ENCODE measurements at regions not wholly inside any gene's neighbourhood (a gene's known extent, or its start where the extent isn't known, plus 50 kb on each side); places are given as distances from the start of the nearest gene placed in this dataset.

DNA sequence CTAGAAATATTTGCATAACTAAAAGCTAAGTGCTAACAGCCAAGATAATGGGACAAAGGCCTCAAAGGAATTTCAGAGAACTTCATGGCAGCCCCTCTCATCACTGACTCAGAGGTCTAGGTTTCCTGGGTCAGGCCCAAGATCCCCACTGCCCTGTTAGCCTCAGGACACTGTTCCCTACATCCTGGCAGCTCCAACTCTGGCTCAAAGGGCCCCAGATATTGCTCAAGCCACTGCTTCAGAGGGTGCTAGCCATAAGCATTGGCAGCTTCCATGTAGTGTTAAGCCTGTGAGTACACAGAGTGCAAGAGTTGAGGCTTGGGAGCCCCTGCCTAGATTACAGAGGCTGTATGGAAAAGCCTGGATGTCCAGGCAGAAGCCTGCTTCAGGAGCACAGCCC, 998.1 kb downstream of the TLE1 start:
- no peak overlapping the region for H3T11ph ChIP-seq (ENCODE audit: low read length)
- H3K18ac ChIP-seq (ENCODE audit: insufficient read length, low read depth, low read length): no peak overlapping the region
- no peak overlapping the region for H2BK12ac ChIP-seq (ENCODE audit: insufficient read length, low read depth, low read length)
- H4K8ac ChIP-seq (replicated peaks; ENCODE audit: insufficient read length, low read depth, low read length): no peak overlapping the region
- H3K23ac ChIP-seq (ENCODE audit: insufficient read length, low read depth, low read length): no peak overlapping the region
- H3K14ac ChIP-seq (ENCODE audit: insufficient read depth, low read length): no peak overlapping the region
- H3K4me1 ChIP-seq (ENCODE audit: insufficient read depth, low read length): peaks cover 2% of the 10 kb centered on the region; the same call in 1 of the 2 replicates
- no peak overlapping the region for H2BK20ac ChIP-seq (ENCODE audit: low read depth, low read length, poor library complexity, severe bottlenecking)
- no peaks in the 10 kb centered on the region for H4K20me1 ChIP-seq (ENCODE audit: control insufficient read depth, insufficient read depth, insufficient read length)
- TF ChIP-seq, protein P1, sequence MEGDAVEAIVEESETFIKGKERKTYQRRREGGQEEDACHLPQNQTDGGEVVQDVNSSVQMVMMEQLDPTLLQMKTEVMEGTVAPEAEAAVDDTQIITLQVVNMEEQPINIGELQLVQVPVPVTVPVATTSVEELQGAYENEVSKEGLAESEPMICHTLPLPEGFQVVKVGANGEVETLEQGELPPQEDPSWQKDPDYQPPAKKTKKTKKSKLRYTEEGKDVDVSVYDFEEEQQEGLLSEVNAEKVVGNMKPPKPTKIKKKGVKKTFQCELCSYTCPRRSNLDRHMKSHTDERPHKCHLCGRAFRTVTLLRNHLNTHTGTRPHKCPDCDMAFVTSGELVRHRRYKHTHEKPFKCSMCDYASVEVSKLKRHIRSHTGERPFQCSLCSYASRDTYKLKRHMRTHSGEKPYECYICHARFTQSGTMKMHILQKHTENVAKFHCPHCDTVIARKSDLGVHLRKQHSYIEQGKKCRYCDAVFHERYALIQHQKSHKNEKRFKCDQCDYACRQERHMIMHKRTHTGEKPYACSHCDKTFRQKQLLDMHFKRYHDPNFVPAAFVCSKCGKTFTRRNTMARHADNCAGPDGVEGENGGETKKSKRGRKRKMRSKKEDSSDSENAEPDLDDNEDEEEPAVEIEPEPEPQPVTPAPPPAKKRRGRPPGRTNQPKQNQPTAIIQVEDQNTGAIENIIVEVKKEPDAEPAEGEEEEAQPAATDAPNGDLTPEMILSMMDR (conservative IDR thresholded peaks at IDR 0.05): no peak
- H3K9me3 Mint-ChIP-seq: peaks cover 0 to 2% of the 10 kb centered on the region in 2 experiments; a peak in 2 of 5 replicates
- H3K9me3 ChIP-seq (ENCODE audit: control insufficient read depth, low read depth, low read length): no peaks in the 10 kb centered on the region
- no peak overlapping the region for H3K9ac ChIP-seq (ENCODE audit: extremely low read depth, insufficient read length, low read length)
- H3K4me1 Mint-ChIP-seq: peaks cover 0 to 4% of the 10 kb centered on the region in 2 experiments; a peak in 2 of 4 replicates
- no peaks in the 10 kb centered on the region for H3K79me2 ChIP-seq (ENCODE audit: insufficient read depth, low read length)
- no peak overlapping the region for H2BK15ac ChIP-seq (ENCODE audit: low read depth, low read length)
- H4K5ac ChIP-seq (ENCODE audit: insufficient read length, low read depth, low read length): no peak overlapping the region
- H3K27me3 ChIP-seq (ENCODE audit: insufficient read depth, low read length): no peaks in the 10 kb centered on the region
- H3K23me2 ChIP-seq (ENCODE audit: insufficient read length, low read depth, low read length, poor library complexity, severe bottlenecking): no peaks in the 10 kb centered on the region
- H3K79me1 ChIP-seq (ENCODE audit: insufficient read depth, low read depth, low read length, poor library complexity, severe bottlenecking): no peaks in the 10 kb centered on the region
- H3K27ac ChIP-seq (ENCODE audit: insufficient read length, low read depth, low read length): no peak overlapping the region
- no peak overlapping the region for H2AK5ac ChIP-seq (ENCODE audit: insufficient read length, low read length)
- H4K91ac ChIP-seq (ENCODE audit: insufficient read length, low read depth, low read length): no peak overlapping the region
- H3K56ac ChIP-seq (ENCODE audit: insufficient read length, low read depth, low read length): no peak overlapping the region
- H2BK5ac ChIP-seq (ENCODE audit: insufficient read length, low read length): no peak overlapping the region
- H3K36me3 Mint-ChIP-seq (ENCODE audit: insufficient read depth in 1 of 3, low read depth in 3 of 3): peaks cover 0 to 5% (median 0%) of the 10 kb centered on the region in 3 experiments; a peak in 1 of 7 replicates
- no peak for DNase-seq
- no peak overlapping the region for H3K4me3 Mint-ChIP-seq
- no peak overlapping the region for H3K4ac ChIP-seq (ENCODE audit: low read depth, low read length)
- no peak overlapping the region for H2BK120ac ChIP-seq (ENCODE audit: low read depth, low read length, poor library complexity, severe bottlenecking)
- H2AFZ ChIP-seq (ENCODE audit: low read length): no peak overlapping the region
- no peak overlapping the region for H3K4me2 ChIP-seq (ENCODE audit: insufficient read depth, insufficient read length, low read length)
- no peak overlapping the region for H3K27ac Mint-ChIP-seq
- H3K27me3 Mint-ChIP-seq (ENCODE audit: low read depth): no peaks in the 10 kb centered on the region

All from H9 (cell line).